Mesothelial cell of epicardium (in vitro differentiated cells): ENCODE measurements at regions not wholly inside any gene's neighbourhood (a gene's known extent, or its start where the extent isn't known, plus 50 kb on each side); places are given as distances from the start of the nearest gene placed in this dataset.

ENCODE experiments used
- DNase-seq, 2 experiments: peaks; one replicate each; pipeline ENCODE4 v3.0.0; 2021; ENCODE audit warnings: low spot score in 2 of 2; ENCODE audit not compliant: unreplicated experiment in 2 of 2
- H3K27ac Mint-ChIP-seq: 2 replicates; pipeline ENCODE4 v1.8.0; 2021; ENCODE audit warnings: mixed read lengths
- H3K27me3 Mint-ChIP-seq: 2 replicates; pipeline ENCODE4 v1.8.0; 2021; ENCODE audit warnings: low read depth, mixed read lengths
- H3K36me3 Mint-ChIP-seq: 2 replicates; pipeline ENCODE4 v1.8.0; 2021; ENCODE audit warnings: mixed read lengths
- H3K4me1 Mint-ChIP-seq: 2 replicates; pipeline ENCODE4 v1.8.0; 2021; ENCODE audit warnings: mixed read lengths
- H3K4me3 Mint-ChIP-seq: 2 replicates; pipeline ENCODE4 v1.8.0; 2021; ENCODE audit warnings: mild to moderate bottlenecking, moderate library complexity, mixed read lengths
- H3K9me3 Mint-ChIP-seq: 2 replicates; pipeline ENCODE4 v1.8.0; 2021; ENCODE audit warnings: mixed read lengths
- TF ChIP-seq, protein P1 (sequence below): fragments of 200-600 bp; sonication (generic); IDR thresholded peaks from one replicate; pipeline ENCODE4 v1.5.0; 2021; ENCODE audit warnings: antibody characterized with exemption; ENCODE audit not compliant: unreplicated experiment

DNA sequence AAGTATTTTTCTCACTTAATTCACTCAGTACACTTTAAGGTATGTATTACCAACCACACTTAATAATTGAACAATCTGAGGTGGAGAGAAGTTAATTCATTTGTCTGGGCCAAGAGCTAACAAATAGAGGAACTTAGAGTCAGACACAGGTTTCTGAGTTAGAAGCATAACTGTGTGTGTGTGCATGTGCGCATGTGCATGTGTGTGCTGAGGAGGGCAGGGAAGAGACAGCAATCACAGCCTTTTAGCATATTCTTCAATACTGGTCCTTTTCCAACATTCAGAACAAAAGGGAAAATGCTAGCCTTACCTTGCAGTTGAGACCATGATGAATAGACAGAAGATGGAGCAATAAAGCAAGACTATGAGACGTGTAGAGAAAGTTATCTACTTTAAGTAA lies 136.2 kb upstream of the ATP5MC3 start:
- H3K27ac Mint-ChIP-seq = no peak overlapping the region
- H3K36me3 Mint-ChIP-seq = no peaks in the 10 kb centered on the region
- H3K27me3 Mint-ChIP-seq = peaks cover 42% of the 10 kb centered on the region
- no peaks in the 10 kb centered on the region for H3K4me1 Mint-ChIP-seq
- H3K9me3 Mint-ChIP-seq = no peaks in the 10 kb centered on the region
- no peak for DNase-seq
- H3K4me3 Mint-ChIP-seq = no peak overlapping the region
- TF ChIP-seq, protein P1, sequence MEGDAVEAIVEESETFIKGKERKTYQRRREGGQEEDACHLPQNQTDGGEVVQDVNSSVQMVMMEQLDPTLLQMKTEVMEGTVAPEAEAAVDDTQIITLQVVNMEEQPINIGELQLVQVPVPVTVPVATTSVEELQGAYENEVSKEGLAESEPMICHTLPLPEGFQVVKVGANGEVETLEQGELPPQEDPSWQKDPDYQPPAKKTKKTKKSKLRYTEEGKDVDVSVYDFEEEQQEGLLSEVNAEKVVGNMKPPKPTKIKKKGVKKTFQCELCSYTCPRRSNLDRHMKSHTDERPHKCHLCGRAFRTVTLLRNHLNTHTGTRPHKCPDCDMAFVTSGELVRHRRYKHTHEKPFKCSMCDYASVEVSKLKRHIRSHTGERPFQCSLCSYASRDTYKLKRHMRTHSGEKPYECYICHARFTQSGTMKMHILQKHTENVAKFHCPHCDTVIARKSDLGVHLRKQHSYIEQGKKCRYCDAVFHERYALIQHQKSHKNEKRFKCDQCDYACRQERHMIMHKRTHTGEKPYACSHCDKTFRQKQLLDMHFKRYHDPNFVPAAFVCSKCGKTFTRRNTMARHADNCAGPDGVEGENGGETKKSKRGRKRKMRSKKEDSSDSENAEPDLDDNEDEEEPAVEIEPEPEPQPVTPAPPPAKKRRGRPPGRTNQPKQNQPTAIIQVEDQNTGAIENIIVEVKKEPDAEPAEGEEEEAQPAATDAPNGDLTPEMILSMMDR = no peak

DNA sequence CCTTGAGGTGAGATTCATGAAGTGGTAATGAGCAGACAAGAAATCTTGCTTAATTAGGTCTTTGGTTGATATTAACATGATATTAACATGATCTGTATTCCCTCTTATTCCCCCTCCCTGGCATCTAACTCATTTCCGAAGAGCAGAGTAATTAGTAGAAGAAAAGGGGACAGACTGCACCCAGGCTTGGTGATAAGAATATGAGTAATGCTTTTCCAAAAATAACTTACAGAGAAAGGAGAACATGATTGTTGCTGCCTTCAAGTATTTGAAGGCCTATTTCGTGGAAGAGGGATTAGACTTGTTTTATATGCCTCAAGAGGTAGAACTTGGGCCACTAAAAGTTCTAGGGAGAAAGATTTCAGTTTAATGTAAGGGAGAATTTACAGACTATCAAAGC lies 130.6 kb upstream of the ATP5MC3 start:
- H3K4me1 Mint-ChIP-seq = no peaks in the 10 kb centered on the region
- H3K27ac Mint-ChIP-seq = no peak overlapping the region
- peaks cover 66% of the 10 kb centered on the region for H3K27me3 Mint-ChIP-seq
- no peak overlapping the region for H3K4me3 Mint-ChIP-seq
- DNase-seq = no peak
- no peaks in the 10 kb centered on the region for H3K36me3 Mint-ChIP-seq
- TF ChIP-seq, protein P1 = no peak
- H3K9me3 Mint-ChIP-seq = no peaks in the 10 kb centered on the region

DNA sequence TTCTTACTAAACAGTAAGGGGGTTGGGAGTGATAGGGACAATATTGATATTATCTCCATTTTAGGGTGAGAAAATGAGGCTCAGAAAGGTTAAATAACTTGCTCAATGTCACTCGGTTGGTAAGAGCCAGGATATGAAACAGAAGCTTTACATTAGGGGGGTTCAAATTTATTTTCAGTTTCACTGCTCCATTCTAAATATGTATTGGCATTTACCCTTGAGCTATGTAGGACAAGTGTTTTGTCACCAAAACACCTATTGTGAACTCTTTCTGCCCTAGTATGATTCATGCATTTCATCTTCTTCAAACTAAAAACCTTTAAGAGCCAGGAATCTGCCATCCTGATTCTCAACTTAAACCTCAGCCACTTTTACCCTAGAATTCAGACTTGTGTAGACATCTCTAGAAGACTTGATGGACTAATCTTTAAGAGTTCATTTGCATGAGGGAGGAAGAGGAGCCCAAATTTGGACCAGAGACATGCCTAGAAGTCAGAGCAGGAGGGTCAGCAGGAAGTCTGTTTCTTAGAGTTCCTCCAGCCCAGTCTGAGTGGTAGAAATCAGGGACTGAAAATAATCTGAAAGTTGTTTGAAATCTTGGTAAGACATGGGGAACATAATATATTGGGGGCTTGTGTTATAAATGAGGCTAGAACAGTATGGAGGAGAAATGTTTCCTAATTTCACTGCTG lies 129.4 kb upstream of the ATP5MC3 start:
- Mint-ChIP-seq H3K27me3 (peaks cover 64% of the 10 kb centered on the region), H3K4me3 (no peak overlapping the region), H3K4me1 (no peaks in the 10 kb centered on the region), H3K27ac (no peak overlapping the region), H3K36me3 (no peaks in the 10 kb centered on the region), H3K9me3 (no peaks in the 10 kb centered on the region)
- DNase-seq = no peak
- TF ChIP-seq, protein P1 = no peak

DNA sequence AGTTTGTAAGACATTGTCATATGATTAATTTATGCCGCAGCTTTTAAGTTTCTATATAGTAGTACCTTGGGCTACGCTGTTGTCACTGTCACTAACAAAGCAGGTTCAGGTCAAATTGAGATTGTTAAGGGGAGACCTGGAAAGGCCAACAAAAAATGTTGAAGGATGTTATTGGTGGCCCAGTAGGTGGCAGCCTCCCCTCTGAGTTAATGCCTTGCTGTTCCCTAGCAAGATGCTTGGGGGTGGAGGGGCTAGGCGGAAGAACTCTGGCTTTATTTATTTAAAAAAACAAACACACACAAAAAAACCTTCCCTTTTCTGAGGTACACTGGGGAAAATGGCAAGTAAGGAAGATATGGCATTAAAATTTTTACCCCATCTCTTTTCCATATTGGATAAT lies 128.3 kb upstream of the ATP5MC3 start:
- Mint-ChIP-seq H3K27me3 (peaks cover 76% of the 10 kb centered on the region), H3K36me3 (no peaks in the 10 kb centered on the region), H3K27ac (no peak overlapping the region), H3K9me3 (no peaks in the 10 kb centered on the region), H3K4me1 (no peaks in the 10 kb centered on the region), H3K4me3 (no peak overlapping the region)
- no peak for DNase-seq
- TF ChIP-seq, protein P1 = no peak

DNA sequence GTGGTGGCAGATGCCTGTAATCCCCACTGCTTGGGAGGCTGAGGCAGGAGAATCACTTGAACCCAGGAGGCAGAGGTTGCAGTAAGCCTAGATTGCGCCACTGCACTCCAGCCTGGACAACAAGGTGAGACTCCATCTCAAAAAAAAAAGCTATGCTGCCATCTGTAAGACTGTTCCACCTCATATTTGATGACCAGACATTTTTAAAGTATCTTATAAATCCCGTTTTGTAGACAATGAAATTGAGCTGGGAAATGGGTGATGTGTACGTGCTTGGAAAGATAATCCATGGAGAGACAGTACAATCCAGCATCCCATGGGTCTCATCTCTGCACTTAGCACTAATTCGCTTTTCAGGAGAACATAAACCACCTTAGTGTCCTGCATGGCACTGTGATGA lies 126.5 kb upstream of the ATP5MC3 start:
- TF ChIP-seq, protein P1 = no peak
- Mint-ChIP-seq H3K27me3 (peaks cover 78% of the 10 kb centered on the region), H3K4me3 (no peak overlapping the region), H3K4me1 (no peaks in the 10 kb centered on the region), H3K36me3 (no peaks in the 10 kb centered on the region), H3K9me3 (no peaks in the 10 kb centered on the region), H3K27ac (no peak overlapping the region)
- no peak for DNase-seq

DNA sequence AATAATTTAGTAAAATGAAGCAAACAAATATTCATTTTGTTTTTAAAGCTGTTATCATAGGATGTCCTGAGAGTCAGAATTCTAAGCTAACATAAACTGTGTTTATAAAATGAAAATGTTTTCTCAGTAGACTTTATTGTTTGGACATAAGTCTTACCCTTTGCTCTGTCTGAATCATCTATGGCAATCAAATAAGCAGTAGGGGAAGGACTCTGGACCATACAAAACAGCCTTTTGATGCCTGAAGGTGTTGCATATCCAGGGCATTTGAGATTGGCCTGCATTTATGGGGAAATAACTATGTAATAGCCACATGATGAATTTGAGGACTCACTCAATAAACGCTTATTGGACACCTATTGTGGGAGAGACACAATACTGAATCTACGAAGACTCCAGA lies 123.0 kb upstream of the ATP5MC3 start:
- Mint-ChIP-seq H3K4me3 (no peak overlapping the region), H3K4me1 (no peaks in the 10 kb centered on the region), H3K27me3 (peaks cover 80% of the 10 kb centered on the region), H3K27ac (no peak overlapping the region), H3K9me3 (no peaks in the 10 kb centered on the region), H3K36me3 (no peaks in the 10 kb centered on the region)
- TF ChIP-seq, protein P1 = no peak
- no peak for DNase-seq
